SK-N-SH treated with all-trans-retinoic acid at 6 μM for 48 hours (cell line): ENCODE measurements at regions not wholly inside any gene's neighbourhood (a gene's known extent, or its start where the extent isn't known, plus 50 kb on each side); places are given as distances from the start of the nearest gene placed in this dataset.

ENCODE experiments used
- ATAC-seq: fragments of 200-7000 bp; cut with Tn5 transposase; 3 replicates; pipeline ENCODE4 v1.9.1; 2020; ENCODE audit warnings: mild to moderate bottlenecking, moderate library complexity
- ARNTL ChIP-seq: fragments of 450-650 bp; formaldehyde crosslinking; IDR thresholded peaks from 2 replicates; pipeline ENCODE4 v1.5.0; 2020; ENCODE audit warnings: low read depth, mild to moderate bottlenecking, moderate library complexity, borderline replicate concordance
- BACH2 ChIP-seq: fragments of 250-450 bp; sonication (Bioruptor Pico); IDR thresholded peaks from 2 replicates; pipeline ENCODE4 v1.9.0; 2021; ENCODE audit warnings: mild to moderate bottlenecking, borderline replicate concordance
- ESRRG ChIP-seq: fragments of 250-450 bp; sonication (Bioruptor Pico); IDR thresholded peaks from 2 replicates; pipeline ENCODE4 v1.6.1; 2021; ENCODE audit warnings: mild to moderate bottlenecking
- GLIS3 ChIP-seq: fragments of 250-450 bp; sonication (Bioruptor Pico); IDR thresholded peaks from 2 replicates; pipeline ENCODE4 v1.5.0; 2020; ENCODE audit warnings: mild to moderate bottlenecking, moderate library complexity
- ISL1 ChIP-seq: fragments of 250-450 bp; sonication (Bioruptor Pico); IDR thresholded peaks from 2 replicates; pipeline ENCODE4 v2.1.2; 2022; ENCODE audit warnings: mild to moderate bottlenecking, moderate library complexity
- OSR1 ChIP-seq: fragments of 250-450 bp; sonication (Bioruptor Pico); IDR thresholded peaks from 2 replicates; pipeline ENCODE4 v1.8.0; 2022; ENCODE audit warnings: moderate library complexity, mild to moderate bottlenecking, inconsistent platforms
- PPARA ChIP-seq: fragments of 250-450 bp; sonication (Bioruptor Pico); IDR thresholded peaks from 2 replicates; pipeline ENCODE4 v1.5.0; 2020; ENCODE audit warnings: mild to moderate bottlenecking, borderline replicate concordance
- RARB ChIP-seq: fragments of 250-450 bp; sonication (Bioruptor Pico); IDR thresholded peaks from 2 replicates; pipeline ENCODE4 v1.8.0; 2021; ENCODE audit warnings: mild to moderate bottlenecking, moderate library complexity
- SNAI2 ChIP-seq: fragments of 250-450 bp; sonication (Bioruptor Pico); IDR thresholded peaks from 2 replicates; pipeline ENCODE4 v1.5.0; 2020; ENCODE audit warnings: mild to moderate bottlenecking, moderate library complexity
- TCF4 ChIP-seq: fragments of 250-450 bp; sonication (Bioruptor Pico); IDR thresholded peaks from 2 replicates; pipeline ENCODE4 v1.8.0; 2021; ENCODE audit warnings: mild to moderate bottlenecking, moderate library complexity, borderline replicate concordance
- TOX ChIP-seq: fragments of 250-450 bp; sonication (Bioruptor Pico); IDR thresholded peaks from 2 replicates; pipeline ENCODE4 v1.8.0; 2021; ENCODE audit warnings: mild to moderate bottlenecking, moderate library complexity, borderline replicate concordance
- ZC3H10 ChIP-seq: fragments of 250-450 bp; sonication (Bioruptor Pico); IDR thresholded peaks from 2 replicates; pipeline ENCODE4 v1.5.1; 2021; ENCODE audit warnings: mild to moderate bottlenecking, moderate library complexity
- ZFP3 ChIP-seq: fragments of 250-450 bp; sonication (Bioruptor Pico); IDR thresholded peaks from 2 replicates; pipeline ENCODE4 v1.5.0; 2020; ENCODE audit warnings: mild to moderate bottlenecking, moderate library complexity
- ZFP30 ChIP-seq: fragments of 450-650 bp; formaldehyde crosslinking; IDR thresholded peaks from 2 replicates; pipeline ENCODE4 v1.5.0; 2022; ENCODE audit warnings: mild to moderate bottlenecking, moderate library complexity
- ZNF565 ChIP-seq: fragments of 450-650 bp; formaldehyde crosslinking; conservative IDR thresholded peaks from 2 replicates; pipeline ENCODE4 v1.5.0; 2020; ENCODE audit warnings: low read depth, mild to moderate bottlenecking, moderate library complexity
- ZNF70 ChIP-seq: fragments of 450-650 bp; formaldehyde crosslinking; IDR thresholded peaks from 2 replicates; pipeline ENCODE4 v1.5.0; 2020; ENCODE audit warnings: mild to moderate bottlenecking, moderate library complexity
- ZNF8 ChIP-seq: fragments of 450-650 bp; formaldehyde crosslinking; IDR thresholded peaks from 2 replicates; pipeline ENCODE4 v1.5.0; 2020; ENCODE audit warnings: mild to moderate bottlenecking, moderate library complexity
- TF ChIP-seq, protein P1 (sequence below): fragments of 250-450 bp; sonication (Bioruptor Pico); IDR thresholded peaks from 2 replicates; pipeline ENCODE4 v1.5.1; 2021; ENCODE audit warnings: mild to moderate bottlenecking, moderate library complexity
- TF ChIP-seq, protein P2 (sequence below): fragments of 250-450 bp; sonication (Bioruptor Pico); IDR thresholded peaks from 2 replicates; pipeline ENCODE4 v1.8.0; 2021; ENCODE audit warnings: low read depth, mild to moderate bottlenecking, moderate library complexity, borderline replicate concordance
- TF ChIP-seq, protein P3 (sequence below): fragments of 250-450 bp; sonication (Bioruptor Pico); IDR thresholded peaks from 2 replicates; pipeline ENCODE4 v1.8.0; 2020; ENCODE audit warnings: mild to moderate bottlenecking, moderate library complexity, borderline replicate concordance
- TF ChIP-seq, protein P4 (sequence below): fragments of 250-450 bp; sonication (Bioruptor Pico); IDR thresholded peaks from 2 replicates; pipeline ENCODE4 v1.5.1; 2020; ENCODE audit warnings: low read depth, mild to moderate bottlenecking, moderate library complexity

DNA sequence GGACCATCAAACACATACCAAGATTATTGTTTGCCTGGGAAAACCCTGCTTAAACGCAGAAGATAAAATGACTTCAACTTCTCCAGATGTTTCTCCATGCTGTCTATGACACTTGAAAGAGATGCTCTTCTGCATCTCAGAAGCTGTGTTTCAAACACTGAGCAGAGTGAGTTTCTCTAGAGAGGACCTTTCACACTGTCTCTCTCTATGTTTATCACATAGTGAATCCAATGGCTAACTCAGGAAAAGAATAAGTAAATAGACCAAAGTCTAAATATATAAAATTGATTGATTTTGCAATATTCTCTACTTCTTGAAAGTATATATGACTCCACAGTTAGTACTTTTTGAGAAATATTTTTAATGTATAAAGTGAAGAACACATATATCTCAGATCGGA lies 325.6 kb upstream of the USP15 start (continued):
- TF ChIP-seq ZNF70 (CRISPR knock-in tag) (no peak), BACH2 (CRISPR knock-in tag) (no peak), PPARA (CRISPR knock-in tag) (no peak), ESRRG (CRISPR knock-in tag) (no peak), ZFP3 (CRISPR knock-in tag) (no peak), TCF4 (CRISPR knock-in tag) (no peak), ZNF8 (CRISPR knock-in tag) (no peak)
- TF ChIP-seq, protein P1, sequence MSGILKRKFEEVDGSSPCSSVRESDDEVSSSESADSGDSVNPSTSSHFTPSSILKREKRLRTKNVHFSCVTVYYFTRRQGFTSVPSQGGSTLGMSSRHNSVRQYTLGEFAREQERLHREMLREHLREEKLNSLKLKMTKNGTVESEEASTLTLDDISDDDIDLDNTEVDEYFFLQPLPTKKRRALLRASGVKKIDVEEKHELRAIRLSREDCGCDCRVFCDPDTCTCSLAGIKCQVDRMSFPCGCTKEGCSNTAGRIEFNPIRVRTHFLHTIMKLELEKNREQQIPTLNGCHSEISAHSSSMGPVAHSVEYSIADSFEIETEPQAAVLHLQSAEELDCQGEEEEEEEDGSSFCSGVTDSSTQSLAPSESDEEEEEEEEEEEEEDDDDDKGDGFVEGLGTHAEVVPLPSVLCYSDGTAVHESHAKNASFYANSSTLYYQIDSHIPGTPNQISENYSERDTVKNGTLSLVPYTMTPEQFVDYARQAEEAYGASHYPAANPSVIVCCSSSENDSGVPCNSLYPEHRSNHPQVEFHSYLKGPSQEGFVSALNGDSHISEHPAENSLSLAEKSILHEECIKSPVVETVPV, result no peak
- TF ChIP-seq, all 23 proteins: peak for 0

DNA sequence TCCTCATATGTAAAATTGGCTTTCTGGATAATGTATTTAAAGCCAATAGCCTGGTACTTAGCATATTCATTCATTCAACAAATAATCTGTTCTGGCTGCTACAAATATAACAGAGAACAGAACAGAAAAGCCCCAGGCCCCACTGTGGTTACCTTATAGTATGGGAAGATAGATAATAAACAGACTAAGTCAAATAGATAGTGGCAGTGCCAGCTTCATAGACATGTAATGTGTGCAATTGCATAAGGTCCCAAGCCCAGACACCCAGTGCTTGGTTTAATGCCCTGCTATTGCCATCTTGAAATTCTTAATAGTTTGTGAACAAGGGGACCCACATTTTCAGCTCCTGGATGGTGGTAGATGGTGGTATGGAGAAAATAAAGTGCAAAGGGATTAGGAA lies 320.2 kb upstream of the USP15 start:
- ATAC-seq, result no peak
- TF ChIP-seq SNAI2 (CRISPR knock-in tag) (no peak), PPARA (CRISPR knock-in tag) (no peak), ZNF565 (CRISPR knock-in tag) (no peak), ZFP3 (CRISPR knock-in tag) (no peak), ISL1 (no peak), ARNTL (CRISPR knock-in tag) (no peak), BACH2 (CRISPR knock-in tag) (no peak)
- TF ChIP-seq, protein P1, result no peak
- TF ChIP-seq, protein P2, sequence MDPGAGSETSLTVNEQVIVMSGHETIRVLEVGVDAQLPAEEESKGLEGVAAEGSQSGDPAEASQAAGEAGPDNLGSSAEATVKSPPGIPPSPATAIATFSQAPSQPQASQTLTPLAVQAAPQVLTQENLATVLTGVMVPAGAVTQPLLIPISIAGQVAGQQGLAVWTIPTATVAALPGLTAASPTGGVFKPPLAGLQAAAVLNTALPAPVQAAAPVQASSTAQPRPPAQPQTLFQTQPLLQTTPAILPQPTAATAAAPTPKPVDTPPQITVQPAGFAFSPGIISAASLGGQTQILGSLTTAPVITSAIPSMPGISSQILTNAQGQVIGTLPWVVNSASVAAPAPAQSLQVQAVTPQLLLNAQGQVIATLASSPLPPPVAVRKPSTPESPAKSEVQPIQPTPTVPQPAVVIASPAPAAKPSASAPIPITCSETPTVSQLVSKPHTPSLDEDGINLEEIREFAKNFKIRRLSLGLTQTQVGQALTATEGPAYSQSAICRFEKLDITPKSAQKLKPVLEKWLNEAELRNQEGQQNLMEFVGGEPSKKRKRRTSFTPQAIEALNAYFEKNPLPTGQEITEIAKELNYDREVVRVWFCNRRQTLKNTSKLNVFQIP (CRISPR knock-in tag), result no peak
- TF ChIP-seq, protein P3, sequence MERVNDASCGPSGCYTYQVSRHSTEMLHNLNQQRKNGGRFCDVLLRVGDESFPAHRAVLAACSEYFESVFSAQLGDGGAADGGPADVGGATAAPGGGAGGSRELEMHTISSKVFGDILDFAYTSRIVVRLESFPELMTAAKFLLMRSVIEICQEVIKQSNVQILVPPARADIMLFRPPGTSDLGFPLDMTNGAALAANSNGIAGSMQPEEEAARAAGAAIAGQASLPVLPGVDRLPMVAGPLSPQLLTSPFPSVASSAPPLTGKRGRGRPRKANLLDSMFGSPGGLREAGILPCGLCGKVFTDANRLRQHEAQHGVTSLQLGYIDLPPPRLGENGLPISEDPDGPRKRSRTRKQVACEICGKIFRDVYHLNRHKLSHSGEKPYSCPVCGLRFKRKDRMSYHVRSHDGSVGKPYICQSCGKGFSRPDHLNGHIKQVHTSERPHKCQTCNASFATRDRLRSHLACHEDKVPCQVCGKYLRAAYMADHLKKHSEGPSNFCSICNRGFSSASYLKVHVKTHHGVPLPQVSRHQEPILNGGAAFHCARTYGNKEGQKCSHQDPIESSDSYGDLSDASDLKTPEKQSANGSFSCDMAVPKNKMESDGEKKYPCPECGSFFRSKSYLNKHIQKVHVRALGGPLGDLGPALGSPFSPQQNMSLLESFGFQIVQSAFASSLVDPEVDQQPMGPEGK (CRISPR knock-in tag), result no peak

DNA sequence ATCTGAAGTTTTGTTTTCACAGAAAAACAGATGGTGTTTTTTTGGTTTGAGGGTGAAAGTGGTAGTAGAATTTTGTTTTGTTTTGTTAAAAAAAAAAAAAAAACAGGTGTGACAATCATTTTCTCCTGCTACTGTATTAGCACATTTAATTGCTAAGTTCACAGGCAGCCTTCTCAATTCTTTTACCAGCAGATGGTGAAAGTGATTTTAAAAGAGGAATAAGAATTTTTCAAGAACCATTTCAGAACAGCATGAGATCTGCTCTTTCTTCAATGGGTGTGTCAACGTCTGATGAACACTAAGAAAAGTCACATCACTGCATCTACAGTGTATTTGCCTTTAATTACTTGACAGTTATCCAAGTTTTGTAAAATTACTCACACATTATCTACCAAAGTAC lies 303.7 kb upstream of the USP15 start:
- no peak for ATAC-seq
- TF ChIP-seq TCF4 (CRISPR knock-in tag) (no peak), ARNTL (CRISPR knock-in tag) (no peak), RARB (CRISPR knock-in tag) (no peak), ZNF70 (CRISPR knock-in tag) (no peak), ZFP30 (CRISPR knock-in tag) (no peak), TOX (CRISPR knock-in tag) (no peak), ZFP3 (CRISPR knock-in tag) (no peak), ZC3H10 (CRISPR knock-in tag) (no peak), ISL1 (no peak), ESRRG (CRISPR knock-in tag) (no peak), BACH2 (CRISPR knock-in tag) (no peak), ZNF565 (CRISPR knock-in tag) (no peak), PPARA (CRISPR knock-in tag) (no peak), ZNF8 (CRISPR knock-in tag) (no peak), OSR1 (CRISPR knock-in tag) (no peak), GLIS3 (no peak)
- TF ChIP-seq, protein P2 (CRISPR knock-in tag), result no peak
- TF ChIP-seq, protein P4, sequence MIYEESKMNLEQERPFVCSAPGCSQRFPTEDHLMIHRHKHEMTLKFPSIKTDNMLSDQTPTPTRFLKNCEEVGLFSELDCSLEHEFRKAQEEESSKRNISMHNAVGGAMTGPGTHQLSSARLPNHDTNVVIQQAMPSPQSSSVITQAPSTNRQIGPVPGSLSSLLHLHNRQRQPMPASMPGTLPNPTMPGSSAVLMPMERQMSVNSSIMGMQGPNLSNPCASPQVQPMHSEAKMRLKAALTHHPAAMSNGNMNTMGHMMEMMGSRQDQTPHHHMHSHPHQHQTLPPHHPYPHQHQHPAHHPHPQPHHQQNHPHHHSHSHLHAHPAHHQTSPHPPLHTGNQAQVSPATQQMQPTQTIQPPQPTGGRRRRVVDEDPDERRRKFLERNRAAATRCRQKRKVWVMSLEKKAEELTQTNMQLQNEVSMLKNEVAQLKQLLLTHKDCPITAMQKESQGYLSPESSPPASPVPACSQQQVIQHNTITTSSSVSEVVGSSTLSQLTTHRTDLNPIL (CRISPR knock-in tag), result no peak
